ENCODE measurements at regions not wholly inside any gene's neighbourhood (a gene's known extent, or its start where the extent isn't known, plus 50 kb on each side); places are given as distances from the start of the nearest gene placed in this dataset.

DNA sequence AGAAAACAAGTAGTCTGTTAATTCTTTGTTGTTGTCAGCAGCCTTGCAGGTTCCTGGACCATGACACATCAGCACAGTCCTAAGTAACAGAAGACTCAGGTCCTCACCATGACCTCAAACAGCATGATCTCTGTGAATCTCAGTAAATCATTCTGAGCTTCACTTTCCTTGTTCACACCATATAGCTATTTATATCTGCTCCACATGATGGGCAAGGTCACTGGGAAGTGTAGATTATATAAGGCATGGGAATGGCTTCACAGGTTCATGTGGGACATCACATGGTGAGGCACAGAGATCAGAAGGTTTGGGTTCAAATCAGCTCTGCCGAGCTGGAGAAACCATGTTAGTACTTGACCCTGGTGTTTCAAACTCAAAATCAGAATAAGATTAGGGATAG is 245.4 kb upstream of the SPTLC3 start:
- DNase-seq, result no peak

DNA sequence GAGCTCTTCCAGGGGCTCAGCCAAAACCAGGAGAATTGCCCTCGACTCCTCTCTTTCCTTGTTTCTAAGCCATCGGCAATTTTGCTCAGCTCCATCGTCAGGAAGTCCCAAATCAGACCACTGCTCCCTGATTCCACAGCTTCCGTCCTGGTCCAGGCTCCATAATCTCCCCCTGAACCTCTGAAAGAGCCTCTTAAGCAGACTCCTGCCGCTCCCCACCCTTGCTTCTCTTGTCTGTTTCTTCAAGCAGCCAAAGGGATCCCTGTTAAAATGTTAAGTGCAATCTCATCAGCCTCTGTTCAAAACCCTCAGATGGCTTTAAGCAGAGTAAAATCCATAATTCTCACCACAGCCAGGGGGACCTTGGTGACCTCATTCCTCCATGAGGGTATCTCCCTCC is 244.7 kb upstream of the SPTLC3 start:
- DNase-seq, result no peak

DNA sequence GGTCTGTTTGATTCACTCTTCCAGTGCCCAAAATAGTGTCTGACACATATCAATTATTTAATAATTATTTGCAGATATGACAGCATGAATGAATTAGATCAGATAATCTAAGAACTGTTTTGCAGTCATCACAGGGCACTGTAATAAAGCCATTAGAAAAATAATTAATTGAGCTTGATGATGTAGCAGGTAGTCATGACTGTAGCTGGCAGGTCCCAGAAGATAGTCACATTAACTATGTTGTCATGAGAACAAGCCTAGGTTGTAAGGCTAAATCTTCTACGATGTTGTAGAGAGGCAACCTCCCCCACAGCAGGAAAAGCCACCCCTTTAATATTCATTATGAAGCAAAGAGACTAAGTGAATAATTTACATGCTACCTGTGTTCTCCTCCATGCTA is 243.9 kb upstream of the SPTLC3 start:
- no peak for DNase-seq

DNA sequence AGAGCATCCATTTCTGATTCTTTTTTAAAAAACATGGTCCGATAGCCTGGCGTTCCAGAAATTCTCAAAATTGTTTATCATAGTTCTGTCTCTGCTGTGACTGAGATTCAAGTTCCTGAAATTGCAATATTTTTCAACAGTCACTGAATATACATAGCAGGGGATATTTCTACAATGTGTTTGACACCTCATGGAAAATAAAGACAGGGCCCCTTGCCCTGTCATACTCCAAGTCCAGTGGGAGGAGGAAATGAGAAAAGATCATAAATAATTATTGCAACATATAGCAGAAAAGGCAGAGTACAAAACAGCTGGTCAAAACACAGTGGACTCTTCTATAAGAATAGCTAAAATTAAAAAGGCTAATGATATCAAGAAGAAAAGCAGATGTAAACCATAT is 234.8 kb upstream of the SPTLC3 start:
- no peak for DNase-seq

DNA sequence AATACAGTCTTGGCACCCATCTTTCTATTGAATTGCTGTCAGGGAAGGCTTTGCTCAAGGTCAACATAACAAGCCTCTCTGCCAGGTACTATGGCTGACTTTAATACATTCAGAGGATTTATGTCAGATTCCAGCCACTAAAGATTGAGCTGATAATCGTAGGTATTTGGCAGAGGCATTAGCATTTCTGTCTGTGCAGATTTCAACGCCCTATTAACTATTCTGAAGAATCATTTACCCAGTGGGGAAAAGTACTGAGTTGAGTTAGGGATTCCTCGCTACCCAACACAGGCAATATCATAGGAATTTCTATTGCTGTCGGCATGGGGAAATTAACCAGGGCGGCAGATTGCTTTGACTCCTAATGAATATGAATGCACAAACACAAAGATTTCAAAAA is 233.7 kb upstream of the SPTLC3 start:
- DNase-seq, result no peak

DNA sequence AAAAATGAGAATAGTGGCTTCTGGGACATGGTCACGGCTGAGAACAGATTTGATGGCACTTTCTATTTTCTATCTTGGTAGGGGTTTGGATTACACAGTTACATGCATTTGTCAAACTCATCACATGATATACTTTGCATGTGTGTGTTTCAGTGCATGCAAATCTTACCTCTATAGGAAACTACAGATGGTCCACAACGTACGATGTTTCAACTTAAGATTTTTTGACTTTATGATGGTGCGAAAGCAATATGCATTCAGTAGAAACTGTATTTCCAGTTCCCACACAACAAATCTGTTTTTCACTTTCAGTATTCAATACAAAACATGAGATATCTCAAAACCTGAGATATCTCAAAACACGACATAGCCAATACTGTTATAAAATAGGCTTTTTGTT is 231.8 kb upstream of the SPTLC3 start:
- DNase-seq, result no peak

DNA sequence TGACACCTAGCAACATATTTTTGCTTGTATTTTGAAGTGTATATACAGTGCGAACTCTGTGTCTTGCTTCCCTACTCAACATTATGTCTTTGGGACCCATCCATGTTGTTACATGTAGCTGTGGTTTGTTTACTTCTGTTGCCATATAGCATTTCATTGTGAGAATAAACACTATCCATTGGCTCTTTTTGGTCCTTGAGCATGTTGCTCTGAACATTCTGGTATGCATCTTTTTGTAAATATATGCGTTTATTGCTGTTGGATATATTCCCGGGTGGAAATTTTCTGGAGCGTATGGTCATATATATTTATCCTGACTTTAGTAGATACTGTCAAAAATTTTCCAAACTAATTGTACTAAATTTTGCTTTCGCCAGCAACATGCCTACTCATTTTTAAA is 222.5 kb upstream of the SPTLC3 start:
- no peak for DNase-seq

DNA sequence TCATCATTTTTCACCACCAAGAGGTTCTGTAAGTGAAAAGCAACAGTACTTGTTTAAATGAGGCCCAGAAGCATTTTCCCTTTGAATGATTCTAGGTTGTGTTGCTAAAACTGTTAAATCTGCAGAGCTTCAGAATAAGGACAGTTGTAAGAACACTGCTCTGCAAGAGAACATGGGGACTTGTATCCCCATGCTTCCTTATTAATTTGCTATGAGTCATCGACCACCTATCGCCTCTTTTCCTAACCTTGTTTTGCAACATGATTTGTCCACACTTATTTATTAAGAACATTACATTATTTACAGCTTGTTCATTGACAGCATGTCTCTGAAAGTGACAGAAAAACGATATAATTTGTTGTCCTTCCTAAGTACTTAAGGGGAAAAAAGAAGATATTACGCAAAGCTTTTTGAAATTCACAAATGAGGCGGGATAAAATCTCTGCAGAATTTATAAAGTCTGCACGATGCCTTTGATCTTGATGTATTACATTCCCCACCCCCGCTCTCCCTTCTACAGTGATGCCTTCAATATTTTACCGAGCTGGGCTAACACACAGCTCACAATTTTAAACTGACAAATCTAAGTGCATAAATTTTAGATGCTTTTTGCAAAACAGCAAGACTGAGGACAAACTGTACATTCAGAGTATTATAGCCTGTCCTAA is 220.0 kb upstream of the SPTLC3 start:
- DNase-seq, result no peak

DNA sequence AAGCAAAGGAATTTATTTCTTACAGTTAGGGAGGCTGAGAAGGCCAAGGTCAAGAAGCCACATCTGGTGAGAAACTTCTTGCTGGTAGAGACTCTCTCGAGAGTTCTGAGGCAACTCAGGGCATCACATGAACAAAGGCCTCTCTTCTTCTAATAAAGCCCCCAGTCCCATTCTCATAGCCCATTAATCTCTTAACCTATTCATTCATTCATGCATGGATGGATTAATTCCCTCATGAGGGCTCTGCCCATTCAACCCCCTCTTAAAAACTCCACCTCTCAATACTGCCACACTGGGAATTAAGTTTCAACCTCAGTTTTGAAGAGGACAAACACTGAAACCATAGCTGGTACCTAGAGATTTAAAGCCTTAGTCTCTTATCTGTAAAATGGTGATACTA is 217.9 kb upstream of the SPTLC3 start:
- no peak for DNase-seq

DNA sequence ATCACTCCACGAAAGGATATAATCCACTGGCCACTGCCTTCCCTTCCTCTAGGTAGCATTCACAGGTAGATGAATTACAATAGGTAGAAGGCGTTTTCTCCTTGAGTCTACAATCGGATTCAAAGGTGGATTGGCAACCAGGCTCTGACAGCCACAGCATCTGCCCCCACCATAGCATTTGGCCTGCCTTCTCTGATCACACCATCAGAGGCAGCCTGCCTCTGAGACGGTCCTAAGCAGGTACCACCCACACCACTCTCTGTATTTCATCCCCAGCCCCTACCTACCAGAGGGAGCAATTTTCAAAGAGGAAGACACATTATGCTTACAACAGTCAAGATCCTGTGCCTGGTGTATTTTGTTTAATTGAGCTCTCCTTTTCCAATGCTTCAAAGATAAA is 210.5 kb upstream of the SPTLC3 start:
- no peak for DNase-seq

DNA sequence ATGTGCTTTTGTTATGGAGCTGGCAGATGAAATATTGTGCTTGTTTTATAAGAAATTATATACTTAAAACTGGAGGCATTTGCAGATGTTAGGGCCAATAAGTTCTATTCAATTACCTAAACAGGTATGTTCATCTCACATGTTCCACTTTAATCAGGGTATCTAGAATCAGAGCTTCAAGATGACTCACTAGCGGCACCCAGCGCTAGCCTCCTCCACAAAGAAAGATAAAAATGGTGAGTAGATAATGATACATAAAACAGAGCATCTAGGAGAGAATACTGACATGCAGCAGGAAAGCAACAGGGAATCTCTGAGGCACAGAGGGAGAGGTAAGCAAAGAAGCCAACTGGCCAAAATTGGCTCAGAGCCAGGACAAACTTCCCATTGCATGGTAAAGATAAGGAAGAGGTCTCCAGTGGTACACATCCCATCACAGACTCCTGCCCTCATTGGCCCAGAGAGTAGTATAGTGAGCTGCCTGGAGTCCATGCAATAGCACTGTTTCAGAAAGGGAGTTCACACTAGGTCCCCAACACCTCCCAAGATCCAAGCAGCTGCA is 200.7 kb upstream of the SPTLC3 start:
- DNase-seq, result no peak

DNA sequence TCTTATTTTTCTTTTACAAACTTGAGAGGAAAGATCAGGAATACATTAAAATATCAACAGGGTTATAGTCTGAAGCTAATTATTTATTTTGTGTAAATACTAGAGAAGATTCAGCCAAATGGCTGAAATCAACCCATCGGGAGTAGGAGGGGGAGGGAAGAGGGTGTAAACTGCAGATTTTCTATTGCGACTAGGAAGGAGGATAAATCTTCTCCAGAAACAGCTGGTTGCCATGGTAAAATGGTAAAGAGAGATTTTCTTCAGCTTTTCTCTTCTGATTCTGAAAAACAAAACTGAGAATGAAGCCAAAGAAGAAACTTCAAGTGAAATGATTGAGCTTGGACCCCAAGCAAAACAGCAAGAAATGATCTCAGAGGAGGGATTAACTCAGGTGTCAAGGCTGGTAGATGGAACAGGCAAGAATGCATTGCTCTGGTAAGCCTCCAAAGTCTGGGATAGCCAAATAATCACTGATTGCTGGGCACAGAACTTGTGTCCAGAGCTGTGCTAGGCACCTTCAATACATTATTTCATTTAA is 193.5 kb upstream of the SPTLC3 start:
- DNase-seq, result no peak

DNA sequence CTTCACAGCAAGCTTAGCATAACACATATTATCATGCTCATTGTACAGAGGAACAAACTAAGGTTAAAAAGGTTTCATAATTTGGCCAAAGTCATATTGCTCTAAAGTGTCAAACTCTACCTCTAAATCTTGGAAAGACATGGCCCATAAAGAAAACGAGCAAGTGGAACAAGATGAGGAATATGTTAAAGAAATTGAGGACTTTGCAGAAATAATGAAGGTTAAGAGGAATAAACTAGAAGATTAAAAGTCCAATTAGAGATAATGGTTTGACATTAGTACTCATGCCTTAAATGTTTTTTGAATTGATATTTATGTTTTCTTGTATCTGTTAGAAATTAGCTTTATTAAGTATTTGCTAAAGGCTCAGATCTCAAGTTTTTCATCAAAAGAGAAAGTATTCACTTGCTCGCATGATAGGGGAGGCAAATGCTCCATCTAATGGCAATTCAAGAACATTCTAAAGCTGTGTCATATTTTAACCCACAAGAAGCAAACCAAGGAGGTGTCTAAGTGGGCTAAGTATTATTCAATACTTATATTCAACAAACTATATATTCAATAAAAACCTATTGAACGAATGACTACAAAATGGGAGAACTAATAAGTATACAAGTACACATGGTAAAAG is 192.9 kb upstream of the SPTLC3 start:
- DNase-seq, result no peak

DNA sequence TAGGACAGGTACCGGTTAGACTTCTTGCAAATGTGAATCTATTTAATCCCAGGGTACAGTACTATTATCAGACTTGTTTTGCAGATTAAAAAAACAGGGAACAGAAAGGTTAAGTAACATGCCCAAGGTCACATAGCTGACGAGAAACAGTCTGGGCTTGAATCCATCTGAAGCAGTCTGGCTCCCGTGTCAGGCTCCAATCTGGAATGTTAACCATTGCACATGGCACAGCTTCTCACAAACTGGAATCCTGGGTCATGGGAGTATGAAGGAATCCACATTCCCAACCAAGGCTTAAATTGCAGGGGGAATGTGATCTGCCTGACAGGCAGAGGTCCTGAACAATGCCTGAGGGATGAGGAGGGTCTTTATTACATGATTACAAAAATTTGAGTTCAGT is 187.5 kb upstream of the SPTLC3 start:
- no peak for DNase-seq

DNA sequence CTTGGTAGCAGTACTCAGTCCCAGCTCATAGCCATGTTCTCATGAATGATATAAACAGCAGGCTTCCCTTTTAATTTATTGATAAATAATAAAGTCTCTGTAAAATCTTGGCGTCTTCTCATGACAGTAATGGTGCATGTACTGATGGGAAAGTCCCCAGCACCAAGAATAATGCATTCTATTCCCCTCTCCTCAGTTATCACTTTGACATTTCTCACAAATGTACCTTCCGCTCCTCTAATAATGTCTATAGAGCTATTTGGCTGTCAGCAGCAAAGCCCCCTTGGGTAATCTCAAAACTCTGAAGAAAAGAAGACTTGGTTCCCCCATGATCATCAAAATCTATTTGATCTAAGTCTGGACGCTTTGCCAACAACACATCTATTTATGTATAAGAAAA is 185.0 kb upstream of the SPTLC3 start:
- DNase-seq, result no peak

DNA sequence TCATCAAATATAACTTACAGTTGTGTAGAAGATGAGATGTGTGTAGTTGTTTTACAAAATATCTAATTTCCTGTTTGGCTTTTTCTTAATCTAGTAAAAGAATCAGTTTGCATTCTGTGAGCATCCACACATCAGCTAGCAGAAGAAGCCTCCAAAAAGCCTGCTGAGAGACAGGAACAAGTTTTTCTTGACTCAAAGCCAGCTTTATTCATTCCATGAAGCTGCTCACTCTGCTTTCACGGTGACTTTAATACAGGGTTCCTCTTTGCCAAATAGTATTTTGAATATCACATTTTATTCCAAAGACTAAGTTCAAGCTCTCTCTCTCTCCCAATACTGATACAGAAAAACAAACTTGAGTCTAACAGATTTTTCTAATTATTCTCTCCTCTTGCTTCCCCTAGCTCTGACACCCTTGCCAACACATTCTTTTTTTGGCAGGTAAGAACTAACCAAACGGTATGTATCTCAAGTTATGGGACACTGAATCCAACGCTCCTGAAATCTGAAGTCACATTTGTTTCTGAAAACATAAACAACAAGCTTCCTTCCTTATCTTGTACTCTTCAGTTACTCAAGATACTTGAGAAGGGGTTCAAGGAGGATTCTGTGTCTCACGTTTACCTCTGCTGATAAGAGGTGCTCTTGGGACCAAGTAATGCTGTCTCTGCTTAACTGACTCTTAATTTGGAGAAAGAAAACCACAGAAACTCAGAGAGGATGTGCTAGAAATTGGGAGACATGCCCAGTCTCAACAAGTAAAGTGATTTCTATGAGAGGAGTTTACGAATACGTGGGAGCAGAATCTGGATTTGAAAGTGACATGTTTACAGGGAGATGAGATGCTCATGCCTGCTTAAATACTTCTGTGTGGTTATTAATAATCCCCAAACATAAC is 184.2 kb upstream of the SPTLC3 start:
- DNase-seq, result no peak

DNA sequence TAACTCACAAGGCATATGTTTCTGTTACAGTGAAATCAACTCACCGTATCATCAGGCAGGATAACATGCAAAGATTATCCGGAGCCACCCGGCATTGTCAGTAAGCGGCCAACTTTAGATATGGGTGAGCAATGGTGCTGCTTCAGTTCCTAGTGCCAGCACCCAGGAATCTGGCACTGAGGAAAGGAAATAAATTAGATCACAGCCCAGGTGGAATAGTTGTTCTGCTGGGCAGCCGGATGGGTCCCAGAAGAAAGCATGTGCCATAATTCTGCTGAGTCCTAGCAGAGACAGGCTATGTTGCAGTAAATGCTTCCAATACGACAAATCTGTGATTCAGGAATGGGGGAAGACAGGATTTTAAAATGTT is 183.6 kb upstream of the SPTLC3 start:
- DNase-seq, result no peak

DNA sequence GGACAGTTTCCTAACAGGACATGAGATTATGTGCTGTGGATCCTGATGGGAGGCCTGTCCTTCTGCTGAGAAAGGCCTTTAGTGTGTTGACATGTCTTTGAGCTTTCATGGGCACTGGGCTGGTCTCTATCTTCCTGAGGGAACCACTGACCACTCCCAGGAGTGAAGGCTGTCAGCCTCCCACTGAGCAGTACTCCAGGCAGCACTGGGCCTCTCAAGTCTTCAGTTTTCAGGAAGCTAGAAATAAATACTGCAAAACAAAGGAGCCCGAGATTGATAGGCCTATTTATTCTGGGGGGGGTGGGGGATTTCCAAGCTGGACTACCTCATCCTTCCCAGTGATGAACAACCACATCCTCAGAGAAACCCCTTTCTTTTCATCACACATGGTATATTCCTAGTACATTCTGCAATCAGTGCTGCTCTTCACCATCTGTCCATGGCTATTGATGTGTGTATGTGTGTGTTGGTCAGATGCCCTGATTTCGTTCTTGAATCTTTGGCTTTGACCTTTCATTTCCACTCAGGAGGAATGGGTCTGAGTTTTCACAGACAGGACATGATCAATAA is 180.9 kb upstream of the SPTLC3 start:
- DNase-seq, result no peak

DNA sequence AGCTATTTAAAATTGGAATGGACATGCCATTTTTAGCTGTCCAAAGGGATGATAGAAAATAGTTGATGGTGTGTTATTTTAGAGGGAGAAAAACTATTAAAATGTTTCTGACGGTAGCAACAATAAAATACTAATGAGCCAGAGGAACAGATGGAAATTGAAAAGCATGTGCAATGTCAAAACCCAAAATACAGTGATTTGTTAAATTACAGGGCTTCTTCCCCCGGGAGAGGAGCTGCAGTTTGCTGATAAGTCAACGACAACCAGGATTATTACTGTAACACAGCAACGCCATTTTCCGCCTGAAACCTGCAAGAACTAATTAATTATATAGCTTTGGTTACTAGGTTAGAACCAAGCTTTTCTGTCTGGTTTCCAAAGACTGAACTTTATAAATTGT is 179.6 kb upstream of the SPTLC3 start:
- DNase-seq, result no peak

DNA sequence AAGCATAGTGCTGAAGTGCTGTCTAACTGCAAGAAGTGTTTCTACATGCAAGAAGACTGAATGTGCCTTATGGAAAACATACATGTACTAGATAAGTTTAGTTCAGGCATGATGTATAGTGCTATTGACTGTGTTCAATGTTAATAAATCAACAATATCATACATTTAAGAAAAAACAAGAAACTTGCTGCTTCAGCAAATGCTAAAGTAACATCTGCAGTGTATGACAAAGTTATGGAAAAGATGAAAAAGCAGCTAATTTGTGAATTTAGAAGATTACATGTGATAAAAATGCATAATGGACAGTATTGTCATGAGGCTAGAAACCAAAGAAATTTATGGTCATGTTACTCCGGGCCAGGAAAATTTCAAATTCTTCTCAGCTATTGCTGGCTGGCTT is 174.9 kb upstream of the SPTLC3 start:
- DNase-seq, result no peak

DNA sequence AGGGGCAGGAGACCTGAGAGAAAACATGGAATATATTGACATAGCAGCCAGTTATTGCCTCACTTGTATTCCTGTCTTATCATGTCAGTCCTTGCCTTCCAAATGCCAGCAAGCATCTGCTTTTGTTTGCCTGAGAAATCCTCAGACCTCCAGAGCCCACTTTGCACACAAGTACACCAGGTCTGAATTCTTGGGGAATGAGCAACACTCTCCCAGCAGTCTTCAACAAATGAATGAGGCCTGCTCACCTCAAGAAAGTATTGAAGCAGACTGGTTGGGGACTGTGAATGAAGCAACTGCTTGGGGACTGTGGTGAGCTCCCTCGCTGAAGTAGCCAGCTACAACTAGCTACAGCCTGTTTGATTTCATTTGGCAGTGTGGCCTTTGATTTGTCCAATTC is 172.8 kb upstream of the SPTLC3 start:
- no peak for DNase-seq

DNA sequence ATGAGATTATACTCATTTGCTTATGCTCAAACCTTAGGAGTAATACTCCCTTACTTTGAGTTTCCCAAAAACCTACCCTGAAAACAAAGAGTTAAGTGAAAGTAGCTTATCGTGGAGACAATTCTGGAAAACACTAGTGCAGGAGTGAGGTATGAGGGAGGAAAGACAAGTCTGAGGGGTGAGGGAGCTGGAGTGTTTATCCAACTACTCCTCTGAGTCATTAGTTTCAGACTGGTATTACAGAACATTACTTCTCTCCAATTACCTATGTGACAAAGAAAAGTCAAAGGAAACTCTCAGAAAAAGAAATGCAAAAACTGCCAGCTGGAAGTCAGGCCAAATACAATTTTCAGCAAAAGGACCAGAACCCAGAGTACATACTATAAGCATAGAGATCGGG is 171.1 kb upstream of the SPTLC3 start:
- DNase-seq, result no peak

DNA sequence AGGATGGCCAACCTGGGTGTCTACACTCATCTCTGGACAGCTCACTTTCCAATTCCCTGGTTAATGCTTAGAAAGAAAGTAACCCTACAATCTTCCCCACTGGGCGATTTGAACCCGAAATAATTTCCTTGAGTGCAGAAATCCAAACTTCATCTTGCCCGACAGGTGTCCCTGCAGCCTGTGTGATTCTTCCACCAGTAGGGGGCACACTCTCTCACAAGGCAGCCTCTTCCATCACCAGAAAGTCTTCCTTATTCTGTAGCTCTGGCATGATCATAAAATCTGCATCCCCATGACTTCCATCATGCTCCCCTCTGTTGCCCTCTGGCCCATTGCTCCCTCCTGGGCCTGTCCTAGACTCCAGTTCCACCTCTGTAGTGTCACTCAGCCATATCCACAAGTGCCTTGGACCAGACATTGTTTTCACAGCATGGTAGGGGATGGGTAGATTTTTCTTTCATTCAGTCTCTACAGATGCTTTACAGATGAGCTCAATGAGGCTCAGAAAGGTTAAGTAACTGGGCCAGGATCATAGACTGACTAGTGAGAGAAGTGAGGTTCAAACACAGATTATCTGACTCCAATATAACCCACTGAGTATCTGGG is 170.4 kb upstream of the SPTLC3 start:
- no peak for DNase-seq
